Esophagus (tissue), 2 donors: ENCODE measurements at regions not wholly inside any gene's neighbourhood (a gene's known extent, or its start where the extent isn't known, plus 50 kb on each side); places are given as distances from the start of the nearest gene placed in this dataset.

Source experiments
- H3K27ac ChIP-seq, 2 donors: one replicate each; pipeline ENCODE4 v1.5.1; 2013; ENCODE audit warnings: low read depth in 2 of 2, mild to moderate bottlenecking in 2 of 2, inconsistent platforms in 1 of 2, low read length in 1 of 2, moderate library complexity in 1 of 2
- H3K27me3 ChIP-seq, 2 donors: one replicate each; pipeline ENCODE4 v1.6.1; 2013; ENCODE audit warnings: low read length in 2 of 2, control low read depth in 1 of 2, mild to moderate bottlenecking in 1 of 2; ENCODE audit not compliant: insufficient read depth in 2 of 2, control insufficient read depth in 1 of 2
- H3K36me3 ChIP-seq, 2 donors: one replicate each; pipeline ENCODE4 v1.6.1; 2013; ENCODE audit warnings: low read length in 1 of 2; ENCODE audit not compliant: control insufficient read depth in 2 of 2, insufficient read depth in 2 of 2
- H3K4me1 ChIP-seq, 2 donors: one replicate each; pipeline ENCODE4 v1.6.1; 2013; ENCODE audit warnings: low read length in 1 of 2; ENCODE audit not compliant: control insufficient read depth in 2 of 2, insufficient read depth in 2 of 2
- H3K4me3 ChIP-seq, 2 donors: one replicate each; pipeline ENCODE4 v1.5.1; 2013; ENCODE audit warnings: low read length in 2 of 2, mild to moderate bottlenecking in 2 of 2, low read depth in 1 of 2, moderate library complexity in 1 of 2
- H3K9me3 ChIP-seq, 2 donors: one replicate each; pipeline ENCODE4 v1.6.1; 2013; ENCODE audit warnings: mild to moderate bottlenecking in 2 of 2, low read depth in 1 of 2, low read length in 1 of 2, moderate library complexity in 1 of 2; ENCODE audit not compliant: control insufficient read depth in 2 of 2, insufficient read depth in 1 of 2
- WGBS, 2 donors: extraction: QIAGEN DNeasy Blood & Tissue Kit; methylation state at CpG; one replicate each; pipeline ENCODE4 v1.1.7; 2013; 5-methylcytosine and 5-hydroxymethylcytosine counted together
- donor health status: healthy with polysubstance abuse.
- donor health status: Bipolar disorder and iron deficiency.

GRCh38 chr5:152256580-152256979 lies 148.5 kb downstream of the NMUR2 start:
- 39 to 48% methylated on average over 3 of the region's 3 CpGs for WGBS, 2 donors

DNA sequence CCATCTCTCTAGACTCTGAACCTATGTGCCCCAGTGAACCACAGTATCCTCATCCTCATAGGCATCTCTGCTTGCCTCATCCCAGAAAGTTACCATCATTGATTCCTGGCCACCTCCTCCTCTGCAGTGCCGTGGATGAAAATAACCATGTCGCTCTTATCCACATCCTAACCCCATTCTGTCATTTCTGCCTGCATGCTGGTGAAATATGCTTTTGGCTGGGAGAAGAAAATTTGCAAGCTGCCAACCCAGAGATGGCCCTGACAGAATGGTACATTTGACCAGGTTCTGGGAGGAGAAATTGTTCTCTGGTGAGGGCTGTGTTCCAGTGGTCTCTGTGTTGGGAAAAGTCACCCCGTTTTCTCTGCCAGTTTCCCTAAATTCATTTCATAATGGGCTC lies 149.7 kb downstream of the NMUR2 start:
- 61 to 86% methylated on average over 3 of the region's 3 CpGs for WGBS, 2 donors
- H3K4me1 ChIP-seq: no peaks in the 10 kb centered on the region
- H3K9me3 ChIP-seq: no peaks in the 10 kb centered on the region
- no peaks in the 10 kb centered on the region for H3K27me3 ChIP-seq
- H3K36me3 ChIP-seq: no peaks in the 10 kb centered on the region
- no peak overlapping the region for H3K4me3 ChIP-seq
- H3K27ac ChIP-seq: no peak overlapping the region

More at GRCh38 chr5:152256580-152256979, 148.5 kb downstream of the NMUR2 start:
- Histone ChIP-seq H3K4me1 (no peaks in the 10 kb centered on the region), H3K27ac (no peak overlapping the region), H3K36me3 (no peaks in the 10 kb centered on the region), H3K9me3 (no peaks in the 10 kb centered on the region), H3K4me3 (no peak overlapping the region), H3K27me3 (no peaks in the 10 kb centered on the region)

- no peak overlapping the region for H3K4me3 ChIP-seq
- H3K9me3 ChIP-seq: no peaks in the 10 kb centered on the region
- H3K27me3 ChIP-seq: no peaks in the 10 kb centered on the region
- H3K4me1 ChIP-seq: no peaks in the 10 kb centered on the region
- no peaks in the 10 kb centered on the region for H3K36me3 ChIP-seq
- H3K27ac ChIP-seq: no peak overlapping the region
- WGBS, 2 donors: 74 to 81% methylated on average over 2 of the region's 2 CpGs
Measured at GRCh38 chr5:152247850-152248385, 157.2 kb downstream of the NMUR2 start.

DNA sequence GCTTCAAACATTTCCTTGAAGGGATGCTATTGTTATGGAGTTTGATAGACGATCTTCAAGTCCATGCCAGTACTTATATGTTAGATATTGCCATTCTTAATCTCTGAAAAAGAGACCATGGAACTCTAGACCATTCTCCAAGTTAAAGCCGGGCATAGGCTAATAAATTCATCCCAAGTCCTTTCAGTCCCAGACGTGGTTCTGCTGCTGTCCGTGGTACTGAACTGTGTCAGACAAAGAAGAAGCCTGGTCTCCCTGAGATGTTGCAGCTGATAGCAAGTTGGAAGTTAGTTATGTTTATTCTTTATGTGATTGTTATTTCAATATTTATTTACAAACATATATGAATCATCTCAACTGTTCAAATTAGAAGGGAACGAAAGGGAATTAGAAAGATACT lies 158.7 kb downstream of the NMUR2 start:
- Histone ChIP-seq H3K4me1 (no peaks in the 10 kb centered on the region), H3K36me3 (no peaks in the 10 kb centered on the region), H3K27ac (no peak overlapping the region), H3K4me3 (no peak overlapping the region), H3K9me3 (no peaks in the 10 kb centered on the region), H3K27me3 (no peaks in the 10 kb centered on the region)
- WGBS, 2 donors: 18 to 21% methylated on average over 5 of the region's 5 CpGs

DNA sequence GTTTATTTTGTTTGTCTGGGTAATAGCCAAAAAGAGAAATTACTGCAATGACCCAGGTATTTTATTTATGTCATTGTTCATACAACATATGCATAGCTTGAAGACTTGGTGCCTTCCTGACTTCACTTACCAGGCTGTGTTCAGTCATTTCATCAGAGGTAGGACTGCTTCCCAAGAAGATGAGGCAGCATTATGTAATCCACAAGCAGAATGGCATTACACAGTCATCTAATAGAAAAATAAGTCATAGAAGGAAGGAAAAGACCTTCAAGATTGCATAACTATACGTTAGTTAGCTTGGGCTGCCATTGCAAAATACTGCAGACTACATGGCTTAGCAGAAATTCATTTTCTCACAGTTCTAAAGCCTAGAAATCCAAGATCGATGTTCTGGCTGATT lies 167.5 kb downstream of the NMUR2 start:
- Histone ChIP-seq H3K9me3 (no peaks in the 10 kb centered on the region), H3K4me1 (no peaks in the 10 kb centered on the region), H3K36me3 (no peaks in the 10 kb centered on the region), H3K4me3 (no peak overlapping the region), H3K27ac (no peak overlapping the region), H3K27me3 (no peaks in the 10 kb centered on the region)
- 59 to 66% methylated on average over 2 of the region's 2 CpGs for WGBS, 2 donors

DNA sequence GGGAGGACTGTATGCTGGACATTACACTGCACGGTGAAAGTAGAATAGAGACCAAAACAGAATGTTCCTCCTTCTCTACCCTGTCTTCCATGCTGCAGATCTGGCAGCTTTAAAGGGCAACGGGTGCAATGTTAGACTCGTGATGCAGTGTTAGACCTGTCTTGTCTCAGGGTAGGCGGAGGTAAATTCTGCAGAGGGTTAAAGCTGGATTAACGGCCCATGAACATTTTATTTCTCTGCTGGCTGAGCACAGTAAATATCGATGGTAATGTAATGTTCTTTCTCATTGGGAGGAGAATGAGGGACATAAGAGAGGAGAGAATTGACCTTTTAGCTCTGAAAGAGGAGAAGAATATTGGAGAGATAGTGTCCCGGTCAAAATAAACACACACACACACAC lies 178.9 kb downstream of the NMUR2 start:
- Histone ChIP-seq H3K27ac (no peak overlapping the region), H3K27me3 (no peaks in the 10 kb centered on the region), H3K9me3 (no peaks in the 10 kb centered on the region), H3K36me3 (no peaks in the 10 kb centered on the region), H3K4me3 (no peak overlapping the region), H3K4me1 (no peaks in the 10 kb centered on the region)
- 70 to 76% methylated on average over 7 of the region's 7 CpGs for WGBS, 2 donors

DNA sequence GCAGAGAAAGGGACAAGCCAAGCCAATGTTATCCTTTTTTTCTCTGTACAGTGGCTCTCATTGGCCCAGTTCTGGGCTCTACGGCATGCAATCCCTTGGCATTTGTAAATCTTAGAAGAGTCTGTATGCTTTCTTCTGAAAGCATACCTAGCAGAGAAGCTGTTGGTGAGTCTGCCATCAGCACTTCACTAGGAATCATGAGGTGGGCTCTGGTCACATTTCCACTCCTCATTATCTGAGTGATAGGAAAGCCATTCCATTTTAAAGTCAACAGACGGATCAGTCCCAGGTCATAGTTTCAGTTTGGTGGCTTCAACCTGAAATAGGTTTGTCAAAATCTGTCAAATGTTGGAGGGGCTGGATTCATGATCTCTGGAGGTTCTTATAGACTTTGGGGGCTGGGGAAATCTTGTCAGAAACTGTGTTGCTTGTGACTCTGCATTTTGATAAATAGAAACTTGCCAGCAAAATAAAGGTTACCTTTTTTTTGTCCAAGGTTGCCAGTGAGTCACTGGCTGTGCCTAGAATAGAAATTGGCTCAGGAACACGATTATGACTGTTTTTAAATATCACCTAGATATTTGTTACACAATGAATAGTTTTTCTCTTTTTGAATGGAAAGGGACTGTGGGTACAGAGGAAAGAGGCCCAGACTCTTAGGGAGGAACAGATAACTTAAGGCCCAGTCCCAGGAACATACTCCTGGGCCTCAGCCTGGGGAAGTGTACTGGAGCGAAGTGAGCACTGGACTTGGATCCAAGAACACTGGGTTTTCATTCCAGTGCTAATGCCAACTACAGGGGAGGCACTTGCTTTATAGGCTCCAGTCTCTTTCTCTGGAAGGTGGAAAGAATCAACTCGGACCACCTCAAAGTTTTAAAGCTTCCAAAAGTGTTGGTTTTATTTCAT lies 183.1 kb downstream of the NMUR2 start:
- WGBS, 2 donors: 61 to 74% methylated on average over 5 of the region's 5 CpGs
- Histone ChIP-seq H3K9me3 (no peaks in the 10 kb centered on the region), H3K4me3 (no peak overlapping the region), H3K4me1 (no peaks in the 10 kb centered on the region), H3K36me3 (no peaks in the 10 kb centered on the region), H3K27me3 (no peaks in the 10 kb centered on the region), H3K27ac (no peak overlapping the region)

DNA sequence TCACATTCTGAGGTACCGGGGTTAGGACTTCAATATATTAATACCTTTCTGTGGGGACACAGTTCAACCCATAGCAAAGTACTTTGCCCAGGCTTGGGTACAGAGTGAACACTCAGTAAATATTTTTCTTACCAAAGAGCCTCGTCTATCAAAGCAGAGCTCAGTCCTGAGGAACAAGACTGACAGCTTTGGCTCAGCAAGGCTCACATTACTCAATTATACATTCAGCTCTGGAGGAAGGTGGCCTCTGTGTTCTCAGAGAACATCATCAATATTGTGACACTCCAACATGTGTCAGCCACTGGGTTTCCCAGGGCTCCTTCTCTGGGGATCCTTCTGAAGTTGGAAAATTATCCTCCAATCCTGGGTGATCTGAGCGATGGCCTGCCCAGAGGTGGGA lies 186.4 kb downstream of the NMUR2 start:
- no peak overlapping the region for H3K27ac ChIP-seq
- H3K9me3 ChIP-seq: no peaks in the 10 kb centered on the region
- H3K27me3 ChIP-seq: no peaks in the 10 kb centered on the region
- no peaks in the 10 kb centered on the region for H3K36me3 ChIP-seq
- no peak overlapping the region for H3K4me3 ChIP-seq
- H3K4me1 ChIP-seq: no peaks in the 10 kb centered on the region
- WGBS, 2 donors: 51 to 52% methylated on average over 3 of the region's 3 CpGs

GRCh38 chr5:152205804-152206203 lies 199.3 kb downstream of the NMUR2 start:
- Histone ChIP-seq H3K27ac (no peak overlapping the region), H3K4me3 (no peak overlapping the region), H3K9me3 (peaks cover 0 to 4% of the 10 kb centered on the region in 2 donors), H3K27me3 (no peaks in the 10 kb centered on the region), H3K4me1 (no peaks in the 10 kb centered on the region), H3K36me3 (no peaks in the 10 kb centered on the region)
- 2 to 26% methylated on average over 1 of the region's 1 CpG for WGBS, 2 donors

GRCh38 chr5:152202321-152202720 lies 202.8 kb downstream of the NMUR2 start:
- peaks cover 0 to 4% of the 10 kb centered on the region in 2 donors for H3K9me3 ChIP-seq
- H3K36me3 ChIP-seq: no peaks in the 10 kb centered on the region
- H3K4me3 ChIP-seq: no peak overlapping the region
- no peak overlapping the region for H3K27ac ChIP-seq
- no peaks in the 10 kb centered on the region for H3K27me3 ChIP-seq
- 92 to 97% methylated on average over 1 of the region's 1 CpG for WGBS, 2 donors
- no peaks in the 10 kb centered on the region for H3K4me1 ChIP-seq
